Memory B cell (primary cell): ENCODE measurements at regions not wholly inside any gene's neighbourhood (a gene's known extent, or its start where the extent isn't known, plus 50 kb on each side); places are given as distances from the start of the nearest gene placed in this dataset.

ENCODE experiments used
- ATAC-seq: fragments of 150-1000 bp; cut with Tn5 transposase; 2 replicates; pipeline ENCODE4 v1.10.0; 2021; ENCODE audit warnings: low read depth, mild to moderate bottlenecking, moderate library complexity
- DNase-seq, 2 donors: peaks; one replicate each; pipeline ENCODE4 v3.0.0; 2022; ENCODE audit warnings: low spot score in 2 of 2
- H3K27ac Mint-ChIP-seq: one replicate; pipeline ENCODE4 v1.8.0; 2022; ENCODE audit warnings: mild to moderate bottlenecking, moderate library complexity, mixed read lengths
- H3K27me3 Mint-ChIP-seq: one replicate; pipeline ENCODE4 v1.8.0; 2022; ENCODE audit warnings: mixed read lengths
- H3K36me3 Mint-ChIP-seq: one replicate; pipeline ENCODE4 v1.8.0; 2022; ENCODE audit warnings: mild to moderate bottlenecking, mixed read lengths
- H3K4me1 Mint-ChIP-seq: one replicate; pipeline ENCODE4 v1.8.0; 2022; ENCODE audit warnings: mixed read lengths
- H3K4me3 Mint-ChIP-seq: one replicate; pipeline ENCODE4 v1.8.0; 2022; ENCODE audit warnings: mild to moderate bottlenecking, moderate library complexity, mixed read lengths
- H3K9me3 Mint-ChIP-seq: one replicate; pipeline ENCODE4 v1.8.0; 2022; ENCODE audit warnings: mixed read lengths

DNA sequence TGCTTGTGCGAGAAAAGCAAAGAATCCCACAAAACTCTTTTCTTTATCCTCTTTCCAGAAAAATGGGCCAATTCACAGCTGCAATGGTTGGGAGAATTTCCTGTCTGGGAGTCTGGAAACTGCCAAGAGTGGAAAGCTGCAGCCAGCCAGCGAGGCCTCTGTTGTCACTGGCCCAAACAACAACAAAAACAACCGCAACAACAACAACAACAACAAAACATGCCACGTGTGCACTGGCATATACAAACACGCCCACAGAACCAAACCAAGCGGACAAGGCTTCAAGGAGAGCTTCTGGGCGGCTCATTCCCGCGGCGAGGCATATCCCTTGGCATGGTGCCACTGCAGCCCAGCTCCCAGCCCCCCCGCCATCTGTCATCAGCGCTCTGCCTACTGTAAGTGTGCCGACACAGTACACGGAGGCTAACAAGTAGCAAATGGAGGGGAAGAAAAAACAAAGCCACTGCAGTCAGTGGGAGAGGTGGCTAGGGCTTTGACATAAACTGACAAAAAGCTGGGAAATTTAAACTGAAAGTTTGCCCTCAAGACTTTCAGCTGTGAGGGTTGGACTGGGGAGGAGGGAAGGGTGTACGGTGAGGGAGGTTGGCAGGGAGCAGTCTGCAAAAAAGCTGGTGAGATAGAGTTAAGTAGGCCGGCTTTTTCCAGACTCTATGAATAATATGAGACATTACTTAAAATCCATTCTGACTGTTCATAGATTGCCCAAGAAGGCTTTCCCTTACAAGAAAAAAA, 165.0 kb upstream of the ZNF462 start:
- H3K27ac Mint-ChIP-seq: no peak overlapping the region
- ATAC-seq (no peak), DNase-seq (no peak)
- no peaks in the 10 kb centered on the region for H3K4me1 Mint-ChIP-seq
- no peak overlapping the region for H3K4me3 Mint-ChIP-seq
- no peaks in the 10 kb centered on the region for H3K36me3 Mint-ChIP-seq
- no peaks in the 10 kb centered on the region for H3K27me3 Mint-ChIP-seq
- peaks cover 5% of the 10 kb centered on the region for H3K9me3 Mint-ChIP-seq

DNA sequence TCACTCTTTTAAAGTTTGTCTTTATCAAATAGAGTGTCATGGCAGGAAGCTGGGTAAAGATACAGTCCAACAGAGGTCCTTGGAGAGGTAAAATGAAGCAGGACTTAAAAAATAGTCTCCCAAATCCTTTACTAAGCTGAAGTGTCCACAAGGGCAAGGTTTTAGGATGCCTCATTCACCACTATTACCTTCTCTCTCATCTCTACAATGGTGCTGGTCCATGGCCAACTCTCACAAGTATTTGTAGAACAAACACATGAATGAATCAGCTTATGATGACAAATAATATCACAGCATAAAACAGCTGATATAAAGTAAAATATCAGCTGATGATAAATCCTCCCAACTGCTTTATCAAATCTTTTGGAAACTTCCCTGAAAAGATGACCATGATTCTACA, 162.3 kb upstream of the ZNF462 start:
- no peaks in the 10 kb centered on the region for H3K4me1 Mint-ChIP-seq
- H3K9me3 Mint-ChIP-seq: peaks cover 5% of the 10 kb centered on the region
- H3K4me3 Mint-ChIP-seq: no peak overlapping the region
- H3K27ac Mint-ChIP-seq: no peak overlapping the region
- H3K27me3 Mint-ChIP-seq: no peaks in the 10 kb centered on the region
- no peak for DNase-seq
- no peaks in the 10 kb centered on the region for H3K36me3 Mint-ChIP-seq
- no peak for ATAC-seq

DNA sequence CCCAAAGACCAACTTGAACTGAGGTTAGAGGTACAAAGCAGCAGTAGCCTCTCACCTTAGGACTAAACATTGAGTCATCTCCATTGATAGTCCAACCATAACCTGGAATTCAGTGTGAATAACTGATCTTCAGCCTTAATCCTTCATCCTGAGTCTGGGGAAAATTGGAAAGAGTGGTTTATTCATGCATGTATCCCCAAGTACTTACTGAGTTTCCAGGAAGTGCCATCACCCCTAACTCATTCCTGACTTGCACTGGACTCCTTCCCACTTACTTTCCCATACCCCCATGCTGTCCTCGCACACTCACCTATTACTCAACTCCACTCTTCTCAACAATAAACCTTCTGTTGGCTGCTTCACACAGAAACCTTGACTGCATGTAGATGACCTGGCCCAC, 161.4 kb upstream of the ZNF462 start:
- H3K4me1 Mint-ChIP-seq: no peaks in the 10 kb centered on the region
- no peak overlapping the region for H3K4me3 Mint-ChIP-seq
- H3K36me3 Mint-ChIP-seq: no peaks in the 10 kb centered on the region
- H3K27ac Mint-ChIP-seq: no peak overlapping the region
- no peak for DNase-seq
- H3K9me3 Mint-ChIP-seq: peaks cover 3% of the 10 kb centered on the region
- no peaks in the 10 kb centered on the region for H3K27me3 Mint-ChIP-seq
- no peak for ATAC-seq

DNA sequence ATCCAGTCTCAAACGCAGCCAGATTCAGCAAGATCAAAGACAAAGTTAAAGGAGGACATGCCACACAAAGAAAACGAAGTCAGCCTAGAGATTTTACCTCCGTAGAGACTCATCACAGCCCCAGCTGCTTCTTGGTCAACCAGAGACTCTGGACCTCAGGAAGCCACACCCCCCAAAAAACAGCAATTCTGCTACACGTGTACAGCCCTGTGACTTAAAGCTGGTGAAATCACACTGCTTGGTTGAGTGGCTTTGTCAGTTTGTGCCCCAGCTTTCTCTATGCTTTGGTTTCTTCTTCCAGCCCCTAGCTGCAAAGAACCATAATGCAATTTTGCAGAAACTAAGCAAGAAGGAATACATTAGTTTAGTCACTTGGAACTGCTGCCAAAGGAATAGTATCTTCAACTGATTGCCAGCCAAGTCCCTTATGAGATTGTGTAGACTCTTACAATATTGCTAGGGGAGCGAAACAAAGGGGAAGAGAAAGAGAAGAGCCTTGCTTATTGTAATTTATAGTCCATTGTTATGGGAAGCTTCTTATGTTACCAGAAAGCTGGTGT, 158.8 kb upstream of the ZNF462 start:
- no peaks in the 10 kb centered on the region for H3K27me3 Mint-ChIP-seq
- DNase-seq: no peak
- H3K4me3 Mint-ChIP-seq: no peak overlapping the region
- no peak overlapping the region for H3K27ac Mint-ChIP-seq
- peaks cover 2% of the 10 kb centered on the region for H3K9me3 Mint-ChIP-seq
- H3K4me1 Mint-ChIP-seq: no peaks in the 10 kb centered on the region
- H3K36me3 Mint-ChIP-seq: no peaks in the 10 kb centered on the region
- no peak for ATAC-seq

DNA sequence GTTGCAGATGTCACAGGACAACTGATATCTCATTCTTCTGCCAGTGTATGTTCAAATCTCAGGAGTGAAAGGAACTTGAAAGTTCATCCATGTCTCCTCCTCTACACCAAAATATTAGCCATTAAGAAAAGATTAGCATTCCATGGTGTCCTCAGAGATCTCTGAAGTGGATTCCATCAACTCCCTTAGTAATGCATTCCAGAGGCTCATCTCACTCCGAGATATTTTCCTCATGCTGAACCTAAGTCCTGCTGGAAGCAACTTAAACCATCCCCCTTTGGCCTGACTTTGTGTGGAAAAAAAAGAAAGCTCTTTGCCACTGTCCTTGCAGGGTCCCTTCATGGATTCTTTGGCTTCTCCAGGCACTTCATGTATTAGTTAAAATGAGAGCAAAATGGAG, 155.7 kb upstream of the ZNF462 start:
- ATAC-seq (no peak), DNase-seq (no peak)
- Mint-ChIP-seq H3K27ac (no peak overlapping the region), H3K27me3 (no peaks in the 10 kb centered on the region), H3K4me1 (no peaks in the 10 kb centered on the region), H3K36me3 (no peaks in the 10 kb centered on the region), H3K9me3 (peaks cover 2% of the 10 kb centered on the region), H3K4me3 (no peak overlapping the region)

DNA sequence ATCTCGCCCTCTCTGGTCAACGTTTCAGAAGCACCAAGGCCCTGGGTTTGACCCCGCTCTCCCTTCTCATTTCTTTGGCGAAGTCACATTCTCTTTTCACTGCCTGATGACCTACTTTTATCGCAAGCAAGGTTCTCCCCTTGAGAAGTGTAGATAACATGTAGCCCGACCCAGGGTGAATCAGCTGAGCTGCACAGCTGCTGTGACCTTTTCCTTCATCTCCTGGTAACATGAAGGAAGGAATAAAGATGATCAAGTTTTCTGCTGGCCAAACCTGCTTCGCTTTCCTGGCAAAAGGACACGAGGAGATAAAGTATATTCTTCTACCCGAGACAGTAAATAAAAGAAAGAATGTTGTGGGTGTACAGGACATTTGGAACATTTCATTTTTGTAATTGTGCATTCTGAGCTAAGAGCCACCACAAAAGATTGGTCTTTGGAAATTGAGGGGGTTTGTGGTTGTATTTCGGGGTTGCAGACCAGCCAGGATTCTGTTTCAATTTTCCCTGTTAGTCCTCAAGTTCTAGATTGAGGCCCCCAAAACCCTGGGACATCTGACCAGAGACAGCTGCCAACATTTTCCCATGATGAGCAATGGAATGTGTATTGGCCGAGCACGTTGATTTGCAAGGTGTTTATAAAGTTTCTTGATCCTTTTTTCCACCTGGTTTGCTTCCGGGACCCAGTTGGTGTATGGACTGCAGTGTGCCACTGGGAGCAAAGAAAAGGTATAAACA, 155.1 kb upstream of the ZNF462 start:
- ATAC-seq (no peak), DNase-seq (no peak)
- Mint-ChIP-seq H3K4me1 (no peaks in the 10 kb centered on the region), H3K27me3 (no peaks in the 10 kb centered on the region), H3K27ac (no peak overlapping the region), H3K36me3 (no peaks in the 10 kb centered on the region), H3K9me3 (peaks cover 2% of the 10 kb centered on the region), H3K4me3 (no peak overlapping the region)

DNA sequence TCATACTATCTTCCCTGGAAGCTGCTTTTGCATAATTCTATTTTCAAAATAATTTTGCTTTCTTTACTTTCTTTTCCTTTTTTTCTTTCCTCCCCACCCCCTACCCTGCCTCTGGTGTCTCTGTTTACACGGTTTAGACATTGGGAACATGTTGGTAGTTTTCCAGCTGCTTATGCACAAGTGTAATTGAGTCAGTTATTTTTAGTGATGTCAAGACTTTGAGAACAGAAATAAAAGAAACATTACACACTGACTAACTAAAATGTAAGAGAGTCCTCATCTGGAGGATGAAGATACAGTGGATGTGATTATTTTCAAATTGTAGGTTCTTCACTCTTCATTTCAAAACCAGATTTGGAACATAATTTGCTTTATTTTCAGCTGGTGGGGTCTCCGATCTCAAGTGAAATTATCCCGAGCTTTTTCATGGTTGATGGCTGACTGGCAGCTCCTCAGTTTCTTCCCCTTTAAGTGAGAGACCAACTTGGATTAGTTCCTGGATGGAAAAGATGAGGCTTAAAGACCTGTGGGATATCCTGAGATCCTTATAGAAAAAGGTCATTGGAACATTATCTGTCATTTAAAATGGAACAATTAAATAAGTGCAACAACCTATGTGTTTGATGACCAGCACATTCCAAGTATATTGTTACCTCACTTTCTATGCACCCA, 154.4 kb upstream of the ZNF462 start:
- DNase-seq (no peak), ATAC-seq (no peak)
- no peak overlapping the region for H3K27ac Mint-ChIP-seq
- H3K36me3 Mint-ChIP-seq: no peaks in the 10 kb centered on the region
- H3K4me3 Mint-ChIP-seq: no peak overlapping the region
- H3K4me1 Mint-ChIP-seq: no peaks in the 10 kb centered on the region
- H3K27me3 Mint-ChIP-seq: no peaks in the 10 kb centered on the region
- H3K9me3 Mint-ChIP-seq: peaks cover 4% of the 10 kb centered on the region

DNA sequence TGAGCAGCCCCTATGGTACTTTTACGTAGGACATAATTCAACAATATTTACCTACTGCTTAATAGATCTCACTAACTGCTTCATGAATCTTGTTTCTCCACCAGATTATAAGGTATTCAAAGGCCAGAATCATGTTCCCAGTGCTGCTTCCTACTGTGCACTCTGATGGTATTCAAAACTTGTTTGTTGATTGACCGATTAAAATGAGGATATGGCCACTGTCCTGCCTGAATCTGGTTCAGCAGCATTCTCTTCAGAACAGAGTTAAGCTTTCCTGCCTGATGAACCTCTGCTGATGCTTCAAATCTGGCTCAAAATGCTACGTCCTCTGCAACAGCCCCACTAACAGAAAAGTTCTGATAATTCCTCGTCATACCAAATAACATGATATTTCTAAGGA, 150.7 kb upstream of the ZNF462 start:
- no peak for DNase-seq
- no peak for ATAC-seq
- Mint-ChIP-seq H3K4me3 (no peak overlapping the region), H3K36me3 (no peaks in the 10 kb centered on the region), H3K27ac (no peak overlapping the region), H3K4me1 (no peaks in the 10 kb centered on the region), H3K27me3 (no peaks in the 10 kb centered on the region), H3K9me3 (peaks cover 2% of the 10 kb centered on the region)

DNA sequence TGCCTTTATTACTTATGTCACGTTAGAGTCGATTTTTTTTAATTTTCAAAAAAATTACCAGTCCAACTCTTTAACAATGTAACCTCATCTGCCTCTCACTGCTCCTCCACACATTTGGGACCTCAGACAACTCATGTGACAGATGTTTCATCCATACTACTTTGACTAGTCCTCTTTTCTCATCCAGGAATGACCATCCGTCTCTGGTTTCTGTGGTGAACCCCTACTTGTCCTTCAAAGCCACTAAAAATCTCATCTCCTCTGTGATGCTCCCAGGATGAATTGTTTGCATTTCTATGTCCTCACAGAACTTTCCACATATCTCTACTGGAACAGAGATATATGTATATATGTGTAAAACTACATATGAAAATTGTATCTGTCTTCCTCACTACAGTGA, 149.8 kb upstream of the ZNF462 start:
- no peaks in the 10 kb centered on the region for H3K4me1 Mint-ChIP-seq
- no peak overlapping the region for H3K4me3 Mint-ChIP-seq
- ATAC-seq (no peak), DNase-seq (no peak)
- no peaks in the 10 kb centered on the region for H3K36me3 Mint-ChIP-seq
- peaks cover 2% of the 10 kb centered on the region for H3K9me3 Mint-ChIP-seq
- H3K27me3 Mint-ChIP-seq: no peaks in the 10 kb centered on the region
- H3K27ac Mint-ChIP-seq: no peak overlapping the region

DNA sequence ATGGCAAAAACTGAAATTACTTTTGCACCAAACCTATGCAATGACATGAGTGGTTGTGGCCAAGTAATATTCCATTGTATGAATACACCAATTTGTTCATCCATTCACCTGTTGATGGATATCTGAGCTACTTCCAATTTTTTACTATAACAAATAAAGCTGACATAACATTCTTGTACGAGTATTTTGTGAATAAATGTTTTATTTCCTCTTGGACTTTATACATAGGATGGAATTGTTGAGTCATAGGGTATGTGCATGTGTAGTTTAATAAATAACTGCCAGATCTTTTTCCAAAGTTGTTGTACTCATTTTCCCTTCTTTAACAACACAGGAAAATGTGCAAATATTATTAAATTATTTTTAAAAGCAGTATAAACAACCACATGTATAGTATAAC, 146.1 kb upstream of the ZNF462 start:
- no peaks in the 10 kb centered on the region for H3K36me3 Mint-ChIP-seq
- no peak overlapping the region for H3K27ac Mint-ChIP-seq
- no peaks in the 10 kb centered on the region for H3K4me1 Mint-ChIP-seq
- peaks cover 2% of the 10 kb centered on the region for H3K27me3 Mint-ChIP-seq
- no peak for DNase-seq
- no peak for ATAC-seq
- H3K4me3 Mint-ChIP-seq: no peak overlapping the region
- peaks cover 5% of the 10 kb centered on the region for H3K9me3 Mint-ChIP-seq

DNA sequence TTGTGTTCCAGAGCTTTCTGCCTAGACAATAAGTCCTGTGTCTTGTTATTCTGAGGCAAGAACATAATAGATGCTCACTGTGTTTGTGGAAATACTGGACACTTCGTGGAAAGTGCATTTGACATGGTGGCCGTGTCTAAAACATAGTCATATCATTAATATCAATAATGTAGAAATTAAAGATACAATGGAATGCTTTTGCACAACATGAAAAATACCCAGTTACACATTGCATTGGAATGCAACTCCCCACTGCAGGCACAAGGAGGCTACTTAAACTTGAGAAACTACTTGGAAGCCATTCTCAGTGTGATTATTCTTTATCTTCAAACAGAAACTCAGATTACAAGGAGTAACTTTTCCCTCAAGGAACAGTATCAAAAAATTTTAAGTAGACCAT, 145.3 kb upstream of the ZNF462 start:
- Mint-ChIP-seq H3K27ac (no peak overlapping the region), H3K4me3 (no peak overlapping the region), H3K27me3 (peaks cover 2% of the 10 kb centered on the region), H3K36me3 (no peaks in the 10 kb centered on the region), H3K4me1 (no peaks in the 10 kb centered on the region), H3K9me3 (peaks cover 6% of the 10 kb centered on the region)
- DNase-seq: no peak
- ATAC-seq: no peak

DNA sequence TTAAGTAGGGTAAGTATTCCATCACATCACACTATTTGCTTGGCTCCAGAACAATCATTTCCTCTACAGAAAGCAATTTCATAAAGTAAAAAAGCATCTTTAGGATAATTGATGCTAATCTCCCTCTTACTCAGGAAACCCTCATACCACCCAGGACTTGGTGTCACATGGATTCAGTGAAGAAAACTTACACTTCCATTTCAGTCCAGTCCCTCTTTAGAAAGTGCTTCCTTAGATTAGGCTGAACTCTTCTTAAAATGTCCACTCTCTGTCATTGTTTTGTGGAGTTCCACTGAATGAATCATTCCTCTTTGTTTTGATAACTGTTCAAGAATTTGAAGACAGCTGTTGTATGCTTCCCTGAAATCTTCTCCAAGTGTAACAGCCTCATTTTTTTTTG, 144.0 kb upstream of the ZNF462 start:
- DNase-seq (no peak), ATAC-seq (no peak)
- H3K9me3 Mint-ChIP-seq: peaks cover 4% of the 10 kb centered on the region
- H3K4me3 Mint-ChIP-seq: no peak overlapping the region
- H3K27me3 Mint-ChIP-seq: peaks cover 2% of the 10 kb centered on the region
- no peaks in the 10 kb centered on the region for H3K4me1 Mint-ChIP-seq
- H3K36me3 Mint-ChIP-seq: no peaks in the 10 kb centered on the region
- no peak overlapping the region for H3K27ac Mint-ChIP-seq

DNA sequence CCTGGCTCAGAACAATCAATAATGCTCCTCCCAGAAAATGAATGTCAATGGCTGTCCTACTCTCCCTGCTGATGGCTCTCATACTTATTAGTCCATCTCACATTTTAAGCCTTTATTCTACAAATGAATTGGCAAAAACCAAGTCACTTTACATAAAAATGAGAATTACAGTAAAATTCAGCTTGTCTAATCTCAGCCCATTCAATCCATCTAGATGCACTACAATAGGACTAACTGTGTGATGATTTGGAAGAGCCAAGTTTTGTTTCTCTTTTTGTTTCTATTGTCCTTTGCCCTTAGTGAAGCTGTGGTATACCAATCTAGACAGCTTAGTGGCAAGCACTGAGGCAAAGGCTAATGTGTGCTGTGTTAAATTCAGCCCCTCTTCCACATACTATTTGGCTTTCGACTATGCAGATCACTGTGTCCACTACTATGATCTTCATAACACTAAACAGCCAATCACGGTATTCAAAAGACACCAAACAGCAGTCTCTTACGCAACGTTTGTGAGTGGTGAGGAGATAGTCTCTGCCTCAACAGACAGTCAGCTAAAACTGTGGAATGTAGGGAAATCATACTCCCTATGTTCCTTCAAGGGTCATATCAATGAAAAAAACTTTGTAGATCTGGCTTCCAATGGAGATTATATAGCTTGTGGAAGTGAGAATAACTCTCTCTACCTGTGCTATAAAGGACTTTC, 140.8 kb upstream of the ZNF462 start:
- ATAC-seq (no peak), DNase-seq (no peak)
- H3K9me3 Mint-ChIP-seq: peaks cover 4% of the 10 kb centered on the region
- peaks cover 2% of the 10 kb centered on the region for H3K27me3 Mint-ChIP-seq
- H3K4me1 Mint-ChIP-seq: no peaks in the 10 kb centered on the region
- no peak overlapping the region for H3K4me3 Mint-ChIP-seq
- no peak overlapping the region for H3K27ac Mint-ChIP-seq
- H3K36me3 Mint-ChIP-seq: no peaks in the 10 kb centered on the region

DNA sequence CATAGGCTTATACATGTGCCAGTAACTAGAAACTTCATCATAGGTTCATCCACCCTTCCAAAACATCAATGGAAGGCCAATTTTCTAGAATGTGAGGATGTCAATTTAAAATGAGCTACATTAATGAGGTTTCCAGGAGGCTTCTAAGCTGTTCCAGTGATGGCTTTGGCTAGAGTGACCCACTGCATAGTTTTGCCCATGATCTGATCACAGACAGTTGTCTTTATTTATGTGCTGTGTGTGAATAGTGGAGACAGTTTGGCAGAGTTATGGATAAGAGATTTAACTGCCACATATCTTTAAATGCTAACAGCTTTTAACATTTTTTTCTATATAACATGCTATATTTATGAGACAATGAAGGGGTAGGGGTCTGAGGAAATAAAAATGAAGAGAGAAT, 139.0 kb upstream of the ZNF462 start:
- Mint-ChIP-seq H3K36me3 (no peaks in the 10 kb centered on the region), H3K9me3 (peaks cover 4% of the 10 kb centered on the region), H3K27me3 (peaks cover 2% of the 10 kb centered on the region), H3K4me3 (no peak overlapping the region), H3K4me1 (no peaks in the 10 kb centered on the region), H3K27ac (no peak overlapping the region)
- no peak for ATAC-seq
- no peak for DNase-seq
